ENCODE measurements at regions not wholly inside any gene's neighbourhood (a gene's known extent, or its start where the extent isn't known, plus 50 kb on each side); places are given as distances from the start of the nearest gene placed in this dataset.
A peak's percentile ranks its signal among the peaks of the same experiment; 100 is the strongest.

GRCh38 chr17:12536021-12536420, 129.7 kb upstream of the MYOCD start:
- Mint-ChIP-seq H3K4me1 (ENCODE audit: low read depth) (peaks cover 36% of the 10 kb centered on the region), H3K27me3 (no peaks in the 10 kb centered on the region), H3K9me3 (ENCODE audit: low read depth) (no peaks in the 10 kb centered on the region), H3K27ac (peak overlapping the region; percentile 92), H3K36me3 (ENCODE audit: insufficient read depth) (no peaks in the 10 kb centered on the region), H3K4me3 (ENCODE audit: low read depth) (no peak overlapping the region)
- TF ChIP-seq CTCF (IDR thresholded peaks at IDR 0.05; ENCODE audit: unreplicated experiment) = no peak
- no peak for DNase-seq (ENCODE audit: low spot score, unreplicated experiment)

GRCh38 chr17:12536472-12536871, 129.2 kb upstream of the MYOCD start:
- TF ChIP-seq CTCF (IDR thresholded peaks at IDR 0.05; ENCODE audit: unreplicated experiment) = no peak
- H3K9me3 Mint-ChIP-seq (ENCODE audit: low read depth) = no peaks in the 10 kb centered on the region
- peak overlapping the region; percentile 92 for H3K27ac Mint-ChIP-seq
- H3K4me1 Mint-ChIP-seq (ENCODE audit: low read depth) = peaks cover 36% of the 10 kb centered on the region
- no peaks in the 10 kb centered on the region for H3K27me3 Mint-ChIP-seq
- H3K36me3 Mint-ChIP-seq (ENCODE audit: insufficient read depth) = peaks cover 2% of the 10 kb centered on the region
- no peak overlapping the region for H3K4me3 Mint-ChIP-seq (ENCODE audit: low read depth)
- DNase-seq (ENCODE audit: low spot score, unreplicated experiment) = no peak

GRCh38 chr17:12537436-12537835, 128.3 kb upstream of the MYOCD start:
- Mint-ChIP-seq H3K36me3 (ENCODE audit: insufficient read depth) (peaks cover 2% of the 10 kb centered on the region), H3K27ac (no peak overlapping the region), H3K9me3 (ENCODE audit: low read depth) (no peaks in the 10 kb centered on the region), H3K27me3 (no peaks in the 10 kb centered on the region), H3K4me1 (ENCODE audit: low read depth) (peaks cover 36% of the 10 kb centered on the region), H3K4me3 (ENCODE audit: low read depth) (no peak overlapping the region)
- TF ChIP-seq CTCF (IDR thresholded peaks at IDR 0.05; ENCODE audit: unreplicated experiment) = no peak
- no peak for DNase-seq (ENCODE audit: low spot score, unreplicated experiment)

- Mint-ChIP-seq H3K9me3 (ENCODE audit: low read depth) (no peaks in the 10 kb centered on the region), H3K4me3 (ENCODE audit: low read depth) (no peak overlapping the region), H3K4me1 (ENCODE audit: low read depth) (peaks cover 36% of the 10 kb centered on the region), H3K36me3 (ENCODE audit: insufficient read depth) (peaks cover 2% of the 10 kb centered on the region), H3K27me3 (no peaks in the 10 kb centered on the region), H3K27ac (no peak overlapping the region)
- no peak for TF ChIP-seq CTCF (IDR thresholded peaks at IDR 0.05; ENCODE audit: unreplicated experiment)
- DNase-seq (ENCODE audit: low spot score, unreplicated experiment) = no peak
Observed at GRCh38 chr17:12538003-12538402, 127.7 kb upstream of the MYOCD start.

GRCh38 chr17:12545877-12546513, 119.7 kb upstream of the MYOCD start:
- peak; percentile 72 for TF ChIP-seq CTCF (IDR thresholded peaks at IDR 0.05; ENCODE audit: unreplicated experiment)
- no peak overlapping the region for H3K4me3 Mint-ChIP-seq (ENCODE audit: low read depth)
- no peaks in the 10 kb centered on the region for H3K9me3 Mint-ChIP-seq (ENCODE audit: low read depth)
- no peak for DNase-seq (ENCODE audit: low spot score, unreplicated experiment)
- H3K27me3 Mint-ChIP-seq = peaks cover 3% of the 10 kb centered on the region
- H3K36me3 Mint-ChIP-seq (ENCODE audit: insufficient read depth) = peaks cover 2% of the 10 kb centered on the region
- peaks cover 14% of the 10 kb centered on the region for H3K4me1 Mint-ChIP-seq (ENCODE audit: low read depth)
- H3K27ac Mint-ChIP-seq = no peak overlapping the region
